HG02588 (cell line): ENCODE measurements at regions not wholly inside any gene's neighbourhood (a gene's known extent, or its start where the extent isn't known, plus 50 kb on each side); places are given as distances from the start of the nearest gene placed in this dataset.

ENCODE experiments used
- ATAC-seq: cut with Tn5 transposase; IDR thresholded peaks from one replicate; pipeline ENCODE4 v1.9.1; 2021; ENCODE audit warnings: mild to moderate bottlenecking, moderate library complexity; ENCODE audit not compliant: unreplicated experiment

DNA sequence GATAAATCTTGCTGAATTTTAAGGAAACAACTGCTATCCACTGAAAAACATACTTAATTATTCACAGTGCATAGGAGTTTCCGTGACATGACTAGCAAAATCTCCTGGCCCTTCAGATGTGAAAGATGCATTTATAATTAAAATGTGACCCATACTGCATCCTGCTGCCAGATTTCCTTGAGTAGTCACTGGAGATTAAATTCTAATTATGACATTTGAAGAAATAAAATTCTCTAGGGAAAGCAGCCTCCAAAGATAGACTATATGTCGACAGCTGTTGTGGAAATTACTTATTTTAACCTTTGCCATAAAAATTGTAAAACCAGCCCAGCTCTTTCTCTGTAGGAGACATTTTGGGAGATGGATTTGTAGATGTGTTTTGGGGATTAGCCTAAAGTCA, 193.6 kb upstream of the SMC2 start:
- ATAC-seq = no peak

DNA sequence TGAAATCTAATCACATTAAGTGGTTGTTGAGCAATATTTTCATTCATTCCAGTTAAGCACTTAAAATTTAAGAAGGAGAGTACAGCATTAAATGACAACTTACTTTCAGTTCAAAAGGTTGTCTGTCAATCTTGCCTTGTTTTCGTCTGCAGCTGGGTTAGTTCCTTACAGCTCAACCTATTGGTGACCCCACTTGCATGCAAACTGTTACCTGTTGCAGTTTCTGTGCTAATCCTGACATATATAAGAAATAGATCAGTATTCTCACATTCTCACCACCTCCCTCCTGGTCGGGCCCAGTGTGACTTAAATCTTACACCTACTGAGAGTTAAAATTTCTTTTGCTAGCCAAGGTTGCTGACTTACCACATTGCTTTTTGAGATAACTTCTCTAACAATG, 191.8 kb upstream of the SMC2 start:
- ATAC-seq = peak; percentile 68

DNA sequence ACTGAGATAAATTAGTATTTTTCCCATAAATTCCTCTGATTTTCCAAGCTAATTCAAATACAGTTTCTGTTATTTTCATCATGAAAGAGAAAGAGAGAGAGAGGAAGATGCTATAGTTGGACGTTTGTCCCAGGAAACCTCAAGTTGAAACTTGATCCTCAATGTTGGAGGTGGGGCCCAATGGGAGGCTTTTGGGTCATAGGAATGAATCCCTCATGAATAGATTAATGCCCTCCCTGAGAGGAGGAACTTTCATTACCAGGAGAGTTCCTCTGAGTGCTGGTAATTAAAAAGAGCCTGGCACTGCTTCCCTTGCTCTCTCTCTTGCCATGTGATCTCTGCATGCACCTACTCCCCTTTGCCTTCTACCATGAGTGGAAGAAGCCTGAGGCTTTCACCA, 189.9 kb upstream of the SMC2 start:
- ATAC-seq = no peak

DNA sequence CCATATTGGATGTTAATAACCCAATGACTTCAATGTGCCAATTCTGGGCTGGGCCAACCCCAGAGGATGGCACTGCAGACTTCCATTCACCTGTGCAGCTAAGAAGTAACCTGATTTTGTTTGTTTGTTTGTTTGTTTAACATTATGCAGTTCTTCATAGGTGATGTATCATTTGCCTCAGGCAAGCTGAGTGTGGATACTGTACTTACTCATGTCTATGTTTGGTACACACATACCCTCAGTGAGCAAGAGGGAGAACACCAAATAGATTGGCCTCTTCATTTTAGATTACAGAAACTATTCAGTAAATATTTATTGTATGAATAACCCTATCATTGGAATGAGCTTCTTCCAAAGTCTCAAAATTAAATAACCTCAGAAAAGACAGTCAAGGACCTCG, 180.2 kb upstream of the SMC2 start:
- no peak for ATAC-seq

DNA sequence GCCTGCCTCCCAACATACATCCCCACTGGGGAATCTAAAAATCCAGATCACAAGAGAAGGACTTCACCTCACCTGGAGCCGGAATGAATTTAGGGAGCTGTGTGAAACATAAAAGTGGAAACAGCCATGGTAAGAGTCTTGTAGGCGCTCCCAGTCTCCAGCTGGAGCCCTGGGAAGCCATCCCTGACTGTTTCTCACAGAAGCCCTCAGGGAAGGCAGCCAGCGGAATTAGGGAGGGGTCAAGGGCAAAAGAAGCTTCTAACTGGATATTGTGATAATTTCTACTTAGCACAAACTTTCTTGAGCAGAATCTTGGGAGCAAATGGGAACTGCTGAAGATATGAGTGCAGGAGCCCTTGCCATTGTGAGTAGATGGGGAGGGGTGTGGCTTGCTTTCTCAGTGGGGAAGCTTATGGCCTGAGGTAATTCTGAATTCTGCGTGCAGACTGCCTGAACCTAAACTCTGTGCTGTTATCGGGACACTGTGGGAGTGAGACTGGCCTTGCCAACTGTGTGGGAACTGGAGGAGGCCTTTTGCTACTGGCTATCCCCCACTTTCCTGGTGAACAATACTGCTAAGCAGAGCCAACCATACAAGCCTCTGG, 174.4 kb upstream of the SMC2 start:
- no peak for ATAC-seq

DNA sequence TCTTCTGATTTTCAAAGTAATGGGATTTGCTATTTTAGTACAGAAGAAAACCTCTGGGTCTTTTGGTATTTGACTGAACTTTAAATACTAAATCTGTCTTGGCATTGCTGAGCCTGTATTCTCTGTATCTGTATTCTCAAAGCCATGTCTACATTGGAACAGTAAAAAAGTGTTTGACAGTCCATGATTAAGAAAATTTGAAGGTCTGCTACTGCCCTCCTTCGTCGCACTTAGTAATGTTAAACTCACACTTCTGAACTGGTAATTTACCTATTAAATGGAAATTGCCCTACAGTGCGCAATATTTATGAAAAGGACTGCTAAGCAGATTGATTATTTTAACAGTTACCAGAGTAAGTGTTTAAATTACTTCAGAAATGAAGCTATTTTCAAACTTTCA, 165.7 kb upstream of the SMC2 start:
- no peak for ATAC-seq

DNA sequence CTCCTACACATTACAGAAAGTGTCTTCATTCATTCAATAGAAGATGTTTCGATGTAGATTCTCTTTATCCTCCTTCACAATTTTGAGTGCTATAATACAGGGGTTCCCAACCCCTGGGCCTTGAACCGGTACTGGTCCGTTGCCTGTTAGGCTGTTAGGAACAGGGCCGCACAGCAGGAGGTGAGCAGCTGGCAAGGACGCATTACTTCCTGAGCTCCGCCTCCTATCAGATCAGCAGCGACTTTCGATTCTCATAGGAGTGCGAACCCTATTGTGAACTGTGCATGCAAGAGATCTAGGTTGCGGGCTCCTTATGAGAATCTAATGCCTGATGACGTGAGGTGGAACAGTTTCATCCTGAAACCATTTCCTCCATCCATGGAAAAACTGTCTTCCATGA, 153.0 kb upstream of the SMC2 start:
- no peak for ATAC-seq

DNA sequence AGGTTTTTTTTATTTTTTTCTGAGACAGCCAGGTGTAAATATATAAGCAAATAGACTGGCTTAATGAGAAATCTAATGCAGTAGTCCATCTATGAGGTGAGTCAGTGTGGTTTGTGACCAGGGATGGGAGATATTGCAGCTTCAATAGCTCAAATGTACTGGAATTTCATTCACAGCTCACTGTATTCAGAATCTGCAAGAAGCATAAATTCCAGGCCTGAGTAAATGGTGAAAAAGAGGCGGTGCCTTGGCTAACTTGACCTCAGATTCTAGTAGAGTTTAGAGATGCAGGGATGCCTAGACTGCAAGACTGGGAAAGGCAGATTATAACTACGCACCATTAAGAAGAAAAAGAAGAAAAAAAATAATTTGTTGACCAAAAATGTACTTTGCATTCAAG, 151.9 kb upstream of the SMC2 start:
- ATAC-seq = no peak

DNA sequence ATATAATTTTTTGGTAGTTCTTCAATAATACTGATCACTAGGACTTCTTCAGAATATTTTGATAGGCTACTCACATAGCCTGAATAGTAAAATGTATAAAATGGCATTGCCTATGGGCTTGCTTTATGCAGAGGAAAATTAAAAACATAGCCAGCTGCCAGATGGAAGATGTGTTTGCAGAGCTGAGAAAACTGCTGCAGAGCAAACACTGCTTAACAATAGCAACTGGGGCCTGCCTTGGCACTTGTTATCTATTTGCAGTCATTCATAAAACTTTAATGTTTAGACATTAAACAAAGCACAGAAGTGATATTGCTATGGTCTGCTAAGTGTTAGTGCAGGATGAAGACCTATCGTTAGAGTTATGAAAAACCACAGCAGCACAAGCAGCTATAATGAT, 151.5 kb upstream of the SMC2 start:
- ATAC-seq = no peak

DNA sequence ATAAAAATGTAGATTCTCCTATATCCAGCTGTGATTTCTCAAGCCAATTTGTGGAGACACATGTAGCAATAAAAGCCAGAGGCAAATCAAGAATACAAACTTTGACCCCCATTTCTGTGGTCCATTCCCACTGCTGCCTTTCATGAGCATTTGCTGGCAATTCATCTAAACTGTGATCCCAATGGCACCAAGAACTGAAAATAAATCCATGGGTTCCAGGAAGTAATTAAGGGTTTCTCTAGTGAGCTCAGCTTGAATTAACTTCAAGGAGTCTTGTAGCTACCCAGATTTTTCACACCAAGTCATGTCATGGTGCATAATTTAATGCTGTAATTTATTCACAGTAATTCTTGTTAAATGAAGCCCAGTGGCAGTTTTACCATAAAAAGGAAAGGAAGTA, 145.0 kb upstream of the SMC2 start:
- ATAC-seq = no peak

DNA sequence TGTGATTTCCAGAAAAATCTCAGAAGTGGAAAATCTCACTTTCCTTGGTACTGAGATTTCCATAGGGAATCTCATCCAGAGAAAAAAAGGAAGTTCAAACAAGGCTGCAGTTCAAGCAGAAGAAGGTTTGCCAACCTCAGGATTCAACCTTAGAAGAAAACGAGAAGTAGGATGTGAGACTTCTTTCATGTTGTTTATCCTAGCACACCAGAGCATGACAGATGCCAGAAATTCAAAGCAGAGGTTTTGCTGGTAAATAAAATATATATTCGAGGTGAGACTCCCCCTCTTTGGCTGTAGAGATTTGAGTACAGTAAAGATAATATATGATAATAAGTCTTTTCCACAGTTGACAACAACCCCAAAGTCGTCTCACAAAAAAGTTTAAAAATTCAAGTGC, 116.9 kb upstream of the SMC2 start:
- ATAC-seq = no peak

DNA sequence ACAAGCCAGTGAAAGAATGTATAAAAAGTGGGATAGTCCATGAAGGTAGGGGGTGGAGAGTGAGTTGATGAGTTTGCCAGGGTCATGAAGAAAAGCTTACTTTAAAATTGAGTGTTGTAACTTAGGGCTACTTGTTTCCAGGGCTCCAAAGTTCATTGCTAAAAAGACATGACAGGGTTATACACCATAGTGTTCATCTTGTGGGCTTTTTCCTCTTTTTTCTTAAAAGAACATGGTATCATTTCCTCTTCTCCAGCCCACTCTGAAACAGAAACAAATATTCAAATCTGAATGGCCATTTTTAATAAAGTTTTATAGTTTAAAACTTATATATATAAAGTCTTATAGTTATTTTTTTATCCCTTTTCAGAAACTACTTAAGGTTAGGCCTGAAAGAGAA, 115.7 kb upstream of the SMC2 start:
- ATAC-seq = no peak

DNA sequence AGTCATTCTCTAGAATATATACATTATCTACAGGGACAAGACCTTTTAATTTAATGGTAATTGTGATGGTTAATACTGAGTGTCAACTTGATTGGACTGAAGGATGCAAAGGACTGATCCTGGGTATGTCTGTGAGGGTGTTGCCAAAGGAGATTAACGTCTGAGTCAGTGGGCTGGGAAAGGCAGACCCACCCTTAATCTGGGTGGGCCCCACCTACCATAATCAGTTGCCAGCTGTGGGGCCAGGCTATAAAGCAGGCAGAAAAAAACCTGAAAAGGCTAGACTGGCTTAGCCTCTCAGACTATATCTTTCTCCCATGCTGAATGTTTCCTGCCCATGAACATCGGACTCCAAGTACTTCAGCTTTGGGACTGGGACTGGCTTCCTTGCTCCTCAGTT, 112.2 kb upstream of the SMC2 start:
- no peak for ATAC-seq

DNA sequence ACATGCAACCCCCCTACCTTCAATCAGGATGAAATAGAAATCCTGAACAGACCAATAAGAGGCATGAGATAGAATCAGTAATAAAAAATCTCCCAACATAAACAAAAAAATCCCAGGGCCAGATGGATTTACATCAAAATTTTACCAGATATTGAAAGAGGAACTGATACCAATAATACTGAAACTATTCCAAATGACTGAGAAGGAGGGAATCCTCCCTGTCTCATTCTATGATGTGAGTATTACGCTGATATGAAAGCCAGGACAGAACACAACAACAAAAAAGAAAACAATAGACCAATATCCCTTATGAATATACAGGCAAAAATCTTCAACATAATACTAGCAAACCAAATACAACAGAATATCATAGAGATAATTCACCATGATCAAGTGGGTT, 109.0 kb upstream of the SMC2 start:
- ATAC-seq = no peak

DNA sequence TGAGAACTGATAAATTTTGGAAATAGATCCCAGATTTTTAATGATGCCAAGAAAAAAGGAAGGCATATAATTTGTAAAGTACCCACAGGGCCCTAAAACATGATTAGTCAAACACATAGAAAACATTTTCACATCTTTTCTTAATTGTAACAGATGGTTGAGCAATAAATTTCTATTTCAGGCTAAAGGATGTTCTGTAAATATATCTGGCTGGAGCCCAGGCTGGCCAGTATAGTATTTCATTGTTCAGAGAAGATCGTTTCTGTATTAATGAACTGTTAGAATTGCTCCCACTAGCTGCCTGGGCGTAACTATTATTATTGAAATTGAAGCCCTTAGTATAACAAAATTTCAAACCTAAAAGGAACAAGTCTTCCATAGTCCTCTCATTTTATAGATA, 105.3 kb upstream of the SMC2 start:
- ATAC-seq = no peak

DNA sequence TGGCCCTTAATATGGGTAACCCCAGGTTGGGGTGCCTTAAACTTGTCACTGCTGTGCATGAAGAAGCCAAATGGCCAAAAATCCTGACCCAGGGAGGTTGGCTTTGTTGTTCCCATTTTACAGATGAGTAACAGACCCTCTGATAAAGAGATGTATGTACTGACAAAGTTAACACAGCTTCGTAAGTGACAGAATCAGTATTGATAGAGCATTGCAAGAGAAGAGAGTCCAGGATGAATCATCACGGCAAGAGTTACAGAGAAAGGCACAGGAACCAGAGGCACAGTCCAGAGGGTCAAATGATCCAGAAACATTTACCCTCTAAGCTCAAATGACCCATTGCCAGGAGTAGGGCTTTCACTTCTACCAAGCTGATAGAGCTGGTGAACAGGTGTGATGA, 103.8 kb upstream of the SMC2 start:
- ATAC-seq = no peak

DNA sequence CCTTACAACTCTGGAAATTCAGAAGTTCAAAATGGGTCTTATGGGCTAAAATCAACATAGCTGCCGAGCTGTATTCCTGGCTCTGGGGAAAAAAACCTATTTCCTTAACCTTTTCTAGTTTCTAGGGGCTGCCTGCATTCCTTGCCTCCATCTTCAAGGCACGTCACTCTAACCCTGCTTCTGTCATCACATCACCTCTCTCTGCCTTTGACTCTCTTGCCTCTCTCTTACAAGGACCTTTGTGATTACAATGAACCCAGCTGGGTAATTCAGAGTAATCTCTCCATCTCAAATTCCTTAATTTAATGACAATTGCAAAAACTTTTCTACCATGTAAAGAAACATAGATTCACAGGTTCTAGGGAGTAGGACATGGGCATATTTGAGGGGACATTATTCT, 103.1 kb upstream of the SMC2 start:
- no peak for ATAC-seq

DNA sequence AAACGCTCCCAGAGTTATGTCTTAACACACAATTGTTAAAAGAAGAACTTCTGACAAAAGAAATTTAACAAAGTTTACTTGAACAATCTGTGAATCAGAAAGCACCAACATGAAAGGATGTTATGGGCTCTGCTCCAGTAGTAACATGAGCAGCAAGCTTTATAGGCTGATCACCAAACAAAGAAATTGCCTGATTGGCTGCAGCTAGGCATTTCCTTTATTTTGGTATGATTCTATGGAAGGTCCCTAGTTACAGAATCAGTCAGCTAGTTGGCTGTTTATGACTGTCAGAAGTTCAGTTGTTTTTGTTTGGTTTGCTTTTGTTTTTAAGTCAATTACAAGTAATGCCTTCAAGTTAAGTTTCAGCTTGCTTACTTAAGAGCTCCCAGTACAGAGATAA, 102.4 kb upstream of the SMC2 start:
- peak; percentile 83 for ATAC-seq

DNA sequence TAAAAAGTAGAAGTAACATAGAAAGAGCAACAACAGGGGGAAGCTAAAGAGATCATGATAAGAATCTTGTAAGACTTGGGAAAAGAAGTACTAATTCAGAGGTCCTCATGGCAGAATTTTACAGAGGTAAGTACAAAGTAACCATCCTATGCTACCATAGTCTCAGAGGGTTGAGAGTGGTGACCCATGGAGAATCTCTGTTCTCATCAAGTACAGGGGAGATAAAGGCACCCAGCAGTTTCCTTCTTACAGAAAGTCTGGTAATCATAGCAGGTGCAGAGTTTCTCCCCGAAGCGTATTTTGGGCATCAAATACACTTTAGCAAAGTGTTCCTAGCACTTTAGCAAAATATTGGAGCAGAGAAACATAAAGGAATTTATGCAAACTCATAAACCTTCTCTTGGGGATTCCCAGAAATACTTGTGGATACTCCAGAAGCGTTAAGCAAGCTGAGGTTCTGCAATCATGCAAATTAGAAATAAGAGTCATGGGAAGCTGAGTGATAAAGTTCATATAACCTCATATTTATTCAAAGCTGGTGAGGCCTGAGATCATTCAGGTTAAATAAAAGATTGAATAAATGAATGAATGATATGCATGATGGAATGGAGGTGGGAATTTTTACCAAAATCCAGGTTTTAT, 101.0 kb upstream of the SMC2 start:
- ATAC-seq = no peak

DNA sequence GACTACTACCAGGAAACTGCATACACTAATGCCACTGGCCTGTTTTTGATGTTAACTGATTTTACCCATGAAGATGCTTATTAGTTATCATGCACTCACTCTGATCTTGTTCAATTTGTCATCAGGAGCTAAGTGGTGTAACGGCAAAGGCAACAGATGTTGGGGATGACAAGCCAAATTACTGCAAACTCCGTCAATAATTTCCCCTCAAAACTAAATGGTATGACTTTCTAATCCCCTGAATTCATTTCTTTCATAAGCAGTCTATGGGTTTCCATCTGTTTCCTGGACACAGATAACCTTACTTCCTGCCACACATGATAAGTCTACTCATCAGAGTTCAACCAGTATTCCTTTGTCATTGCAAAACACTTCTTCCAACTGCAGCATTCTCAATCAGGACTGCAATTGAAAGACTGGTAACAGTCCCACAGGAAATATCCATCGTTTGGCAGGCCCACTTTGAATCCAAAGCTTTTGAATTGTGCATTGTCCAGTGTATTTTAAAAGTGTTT, 96.2 kb upstream of the SMC2 start:
- ATAC-seq = no peak

DNA sequence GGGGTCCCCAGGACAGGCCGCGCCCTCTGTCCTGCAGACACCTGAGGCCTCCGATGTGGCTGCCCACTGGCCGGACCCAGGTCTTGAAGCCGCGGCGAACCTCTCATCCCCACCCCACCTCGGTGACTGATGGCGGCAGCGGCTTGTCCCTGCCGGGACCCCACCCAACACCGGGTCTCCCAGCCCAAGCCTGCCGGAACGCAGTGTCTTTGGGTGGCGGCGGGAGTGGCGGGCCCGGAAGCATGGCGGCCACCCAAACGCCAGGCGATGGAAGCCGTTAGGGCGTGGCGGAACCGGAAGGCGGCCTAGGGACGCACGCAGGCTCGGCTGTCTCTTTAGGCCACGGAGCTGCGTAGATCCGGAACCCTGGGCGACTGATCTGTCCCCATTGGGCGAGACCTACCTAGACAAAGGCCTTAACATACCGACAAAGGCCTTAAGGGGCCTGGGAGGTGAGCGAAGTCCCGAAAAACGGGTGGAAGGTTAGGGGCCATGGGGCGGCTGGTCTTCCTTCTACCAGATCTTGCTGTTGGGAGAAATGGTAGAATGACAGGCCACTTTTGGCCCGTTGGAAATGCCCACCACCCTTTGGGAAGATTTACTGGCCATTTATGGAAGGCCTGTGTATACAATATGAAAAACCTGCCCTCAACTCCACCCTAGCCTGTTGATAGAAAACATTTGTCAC, 94.6 kb upstream of the SMC2 start:
- ATAC-seq = no peak

DNA sequence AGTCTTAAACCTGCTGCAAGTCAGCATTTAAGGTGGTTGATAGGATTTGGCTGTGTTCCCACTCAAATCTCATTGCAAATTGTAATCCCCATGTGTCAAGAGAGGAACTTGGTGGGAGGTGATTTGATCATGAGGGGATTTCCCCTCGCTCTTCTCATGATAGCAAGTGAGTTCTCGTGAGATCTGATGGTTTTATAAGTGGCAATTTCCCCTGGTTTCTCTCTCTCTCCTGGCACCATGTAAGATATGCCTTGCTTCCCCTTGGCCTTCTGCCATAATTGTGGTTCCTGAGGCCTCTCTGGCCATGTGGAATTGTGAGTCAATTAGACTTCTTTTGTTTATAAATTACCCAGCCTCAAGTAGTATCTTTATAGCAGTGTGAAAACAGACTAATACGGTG, 84.3 kb upstream of the SMC2 start:
- no peak for ATAC-seq
